ENCODE measurements at regions not wholly inside any gene's neighbourhood (a gene's known extent, or its start where the extent isn't known, plus 50 kb on each side); places are given as distances from the start of the nearest gene placed in this dataset.

- DNase-seq (ENCODE audit: low read depth) = no peak
Measured at GRCh38 chr12:65546528-65546927, 268.0 kb downstream of the MSRB3 start.

- DNase-seq (ENCODE audit: low read depth) = peak; percentile 70
Measured at GRCh38 chr12:65556676-65557437, 267.4 kb upstream of the HMGA2 start.

GRCh38 chr12:65557438-65558181, 266.7 kb upstream of the HMGA2 start:
- peak; percentile 45 for DNase-seq (ENCODE audit: low read depth)

GRCh38 chr12:65560286-65560685, 264.0 kb upstream of the HMGA2 start:
- peak; percentile 38 for DNase-seq (ENCODE audit: low read depth)

GRCh38 chr12:65561798-65562382, 262.4 kb upstream of the HMGA2 start:
- peak; percentile 93 for DNase-seq (ENCODE audit: low read depth)

- DNase-seq (ENCODE audit: low read depth) = peak; percentile 94
Measured at GRCh38 chr12:65565601-65566560, 258.4 kb upstream of the HMGA2 start.

- DNase-seq (ENCODE audit: low read depth) = no peak
Measured at GRCh38 chr12:65566751-65567150, 257.5 kb upstream of the HMGA2 start.

GRCh38 chr12:65567820-65568219, 256.5 kb upstream of the HMGA2 start:
- no peak for DNase-seq (ENCODE audit: low read depth)

GRCh38 chr12:65568517-65568916, 255.8 kb upstream of the HMGA2 start:
- DNase-seq (ENCODE audit: low read depth) = peak; percentile 45

GRCh38 chr12:65570451-65571130, 253.7 kb upstream of the HMGA2 start:
- no peak for DNase-seq (ENCODE audit: low read depth)

GRCh38 chr12:65574867-65575266, 249.4 kb upstream of the HMGA2 start:
- no peak for DNase-seq (ENCODE audit: low read depth)

GRCh38 chr12:65584016-65584415, 240.3 kb upstream of the HMGA2 start:
- no peak for DNase-seq (ENCODE audit: low read depth)

- no peak for DNase-seq (ENCODE audit: low read depth)
Measured at GRCh38 chr12:65585648-65586602, 238.4 kb upstream of the HMGA2 start.

- peak; percentile 18 for DNase-seq (ENCODE audit: low read depth)
Measured at GRCh38 chr12:65586796-65587195, 237.5 kb upstream of the HMGA2 start.

GRCh38 chr12:65590318-65590717, 234.0 kb upstream of the HMGA2 start:
- DNase-seq (ENCODE audit: low read depth) = no peak

GRCh38 chr12:65592416-65592815, 231.9 kb upstream of the HMGA2 start:
- no peak for DNase-seq (ENCODE audit: low read depth)

- peak; percentile 67 for DNase-seq (ENCODE audit: low read depth)
Measured at GRCh38 chr12:65593239-65593701, 231.0 kb upstream of the HMGA2 start.

GRCh38 chr12:65594409-65594808, 229.9 kb upstream of the HMGA2 start:
- DNase-seq (ENCODE audit: low read depth) = no peak

- DNase-seq (ENCODE audit: low read depth) = no peak
Measured at GRCh38 chr12:65595016-65595560, 229.2 kb upstream of the HMGA2 start.

All from M059J (cell line).